WTC11 (cell line): ENCODE measurements at regions not wholly inside any gene's neighbourhood (a gene's known extent, or its start where the extent isn't known, plus 50 kb on each side); places are given as distances from the start of the nearest gene placed in this dataset.
"Not testable (repeated sequence)": the region's sequence is repeated elsewhere in the genome, so short reads cannot be mapped to it uniquely, and the experiment has no call there.

ENCODE experiments used
- ATAC-seq: fragments of 200-7000 bp; cut with Tn5 transposase; 2 replicates; pipeline ENCODE4 v1.10.0; 2021; ENCODE audit warnings: mild to moderate bottlenecking, moderate library complexity
- CTCF ChIA-PET: fragments of 300-600 bp; sonication (Branson Sonifier 250); formaldehyde crosslinking; loops from one replicate; lab custom pipeline; 2021; ENCODE audit warnings: antibody characterized with exemption; lab: Charles Lee
- POLR2A ChIA-PET: fragments of 350-600 bp; sonication (Branson Sonifier 250); formaldehyde crosslinking; loops from one replicate; lab custom pipeline; 2021; ENCODE audit warnings: antibody characterized with exemption; lab: Charles Lee
- DNase-seq: peaks from one replicate; pipeline ENCODE4 v3.0.0; 2021; ENCODE audit warnings: low spot score
- H3K27ac Mint-ChIP-seq: 2 replicates; pipeline ENCODE4 v1.8.0; 2021; ENCODE audit warnings: mixed read lengths
- H3K27me3 Mint-ChIP-seq: 2 replicates; pipeline ENCODE4 v1.8.0; 2021; ENCODE audit warnings: low read depth, mild to moderate bottlenecking, moderate library complexity, mixed read lengths
- H3K36me3 Mint-ChIP-seq: 2 replicates; pipeline ENCODE4 v1.8.0; 2021; ENCODE audit warnings: mixed read lengths
- H3K4me1 Mint-ChIP-seq: 2 replicates; pipeline ENCODE4 v1.8.0; 2022; ENCODE audit warnings: mixed read lengths
- H3K4me3 Mint-ChIP-seq: 2 replicates; pipeline ENCODE4 v1.8.0; 2021; ENCODE audit warnings: mild to moderate bottlenecking, moderate library complexity, mixed read lengths
- H3K9me3 Mint-ChIP-seq: 2 replicates; pipeline ENCODE4 v1.8.0; 2021; ENCODE audit warnings: mixed read lengths
- CBFB ChIP-seq: sonication (generic); formaldehyde crosslinking; IDR thresholded peaks from 2 replicates; pipeline ENCODE4 v1.8.1; 2022; ENCODE audit warnings: mild to moderate bottlenecking, low read depth, missing genetic modification reagents
- ESRRA ChIP-seq: sonication (generic); formaldehyde crosslinking; IDR thresholded peaks from 2 replicates; pipeline ENCODE4 v1.8.1; 2022; ENCODE audit warnings: mild to moderate bottlenecking, missing genetic modification reagents, borderline replicate concordance
- ETV6 ChIP-seq: sonication (generic); formaldehyde crosslinking; IDR thresholded peaks from 2 replicates; pipeline ENCODE4 v1.8.1; 2022; ENCODE audit warnings: mild to moderate bottlenecking, missing genetic modification reagents
- FOXK1 ChIP-seq: sonication (generic); formaldehyde crosslinking; IDR thresholded peaks from 2 replicates; pipeline ENCODE4 v1.8.0; 2022; ENCODE audit warnings: mild to moderate bottlenecking, moderate library complexity, missing genetic modification reagents
- GRHL2 ChIP-seq: fragments of 250-450 bp; sonication (Bioruptor Pico); IDR thresholded peaks from 2 replicates; pipeline ENCODE4 v1.8.0; 2022; ENCODE audit warnings: mild to moderate bottlenecking, moderate library complexity; ENCODE audit not compliant: insufficient replicate concordance, severe bottlenecking
- GTF2I ChIP-seq: fragments of 250-450 bp; sonication (Bioruptor Pico); conservative IDR thresholded peaks from 2 replicates; pipeline ENCODE4 v1.4.0; 2021; ENCODE audit warnings: mild to moderate bottlenecking
- HMGA2 ChIP-seq: fragments of 250-450 bp; sonication (Bioruptor Pico); IDR thresholded peaks from 2 replicates; pipeline ENCODE4 v1.4.0; 2021; ENCODE audit warnings: mild to moderate bottlenecking, moderate library complexity
- MYBL2 ChIP-seq: sonication (generic); formaldehyde crosslinking; IDR thresholded peaks from 2 replicates; pipeline ENCODE4 v1.8.1; 2023; ENCODE audit warnings: mild to moderate bottlenecking, moderate library complexity, missing genetic modification reagents
- RELA ChIP-seq: sonication (generic); formaldehyde crosslinking; IDR thresholded peaks from 2 replicates; pipeline ENCODE4 v1.8.1; 2022; ENCODE audit warnings: missing genetic modification reagents, mild to moderate bottlenecking, borderline replicate concordance
- SMAD4 ChIP-seq: sonication (generic); formaldehyde crosslinking; IDR thresholded peaks from 2 replicates; pipeline ENCODE4 v1.8.0; 2022; ENCODE audit warnings: mild to moderate bottlenecking, missing genetic modification reagents
- ZNF138 ChIP-seq: sonication (generic); formaldehyde crosslinking; conservative IDR thresholded peaks from 2 replicates; pipeline ENCODE4 v1.8.1; 2022; ENCODE audit warnings: mild to moderate bottlenecking, moderate library complexity, missing genetic modification reagents
- ZNF416 ChIP-seq: fragments of 250-450 bp; sonication (Bioruptor Pico); IDR thresholded peaks from 2 replicates; pipeline ENCODE4 v1.9.0; 2021; ENCODE audit warnings: mild to moderate bottlenecking, inconsistent platforms
- TF ChIP-seq, protein P1 (sequence below): sonication (generic); formaldehyde crosslinking; IDR thresholded peaks from 2 replicates; pipeline ENCODE4 v1.8.0; 2022; ENCODE audit warnings: mild to moderate bottlenecking, missing genetic modification reagents
- TF ChIP-seq, protein P2 (sequence below): sonication (generic); formaldehyde crosslinking; IDR thresholded peaks from 2 replicates; pipeline ENCODE4 v1.8.1; 2022; ENCODE audit warnings: low read depth, mild to moderate bottlenecking, moderate library complexity, missing genetic modification reagents, borderline replicate concordance
- TF ChIP-seq, protein P3 (sequence below): sonication (generic); formaldehyde crosslinking; IDR thresholded peaks from 2 replicates; pipeline ENCODE4 v1.8.1; 2022; ENCODE audit warnings: mild to moderate bottlenecking, missing genetic modification reagents, moderate library complexity, borderline replicate concordance
- TF ChIP-seq, protein P4 (sequence below): sonication (generic); formaldehyde crosslinking; IDR thresholded peaks from 2 replicates; pipeline ENCODE4 v1.8.1; 2023; ENCODE audit warnings: mild to moderate bottlenecking, moderate library complexity, missing genetic modification reagents
- TF ChIP-seq, protein P5 (sequence below): fragments of 200-600 bp; IDR thresholded peaks from 2 replicates; pipeline ENCODE4 v1.8.0; 2022; ENCODE audit warnings: antibody characterized with exemption

DNA sequence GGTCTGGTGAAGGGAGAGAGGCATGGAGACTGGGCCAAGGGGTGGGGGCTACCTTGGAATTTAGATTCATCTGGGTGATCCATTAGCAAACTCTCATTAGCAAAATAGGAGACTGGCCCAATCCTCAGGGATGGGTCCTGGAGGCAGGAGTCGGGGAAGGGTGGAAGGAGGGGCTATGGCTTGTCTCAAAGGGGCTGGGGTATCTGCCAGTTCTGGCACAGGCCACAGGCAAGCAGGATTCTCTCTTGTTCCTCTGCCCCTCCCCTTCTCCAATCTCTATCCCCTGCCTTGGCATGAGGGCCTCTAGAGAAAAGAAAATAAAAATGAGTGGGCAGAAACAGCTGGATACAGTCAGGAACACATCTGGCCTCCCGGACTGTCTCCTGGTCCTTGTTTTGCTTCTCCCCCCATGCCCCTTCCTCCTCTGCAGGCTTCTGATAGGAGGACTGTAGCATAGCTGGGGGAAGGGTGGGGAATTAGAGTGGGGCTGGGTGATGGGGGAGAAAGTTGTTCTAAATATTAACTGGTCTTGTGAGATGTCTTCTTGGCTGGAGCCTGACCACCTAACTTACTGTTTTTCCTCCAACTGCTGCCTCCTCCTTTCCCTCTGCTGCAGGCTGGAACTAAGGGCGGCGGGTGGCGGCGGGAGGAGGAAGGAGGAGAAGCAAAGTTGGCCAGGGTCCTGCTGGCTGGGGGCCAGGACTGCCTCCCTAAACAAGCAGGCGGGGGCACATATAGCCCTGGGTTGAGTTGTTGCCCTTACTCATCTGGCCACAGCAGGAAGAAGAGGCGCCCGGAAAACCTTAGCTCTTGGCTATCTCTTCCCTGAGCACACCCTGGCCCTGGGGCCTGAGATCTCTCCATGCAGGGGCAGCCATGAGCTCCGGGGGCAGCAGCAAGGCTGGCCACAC lies 53.3 kb upstream of the LAS1L start:
- no peaks in the 10 kb centered on the region for H3K36me3 Mint-ChIP-seq
- ATAC-seq (peak; percentile 50), DNase-seq (no peak)
- TF ChIP-seq GTF2I (CRISPR knock-in tag), result no peak
- TF ChIP-seq ESRRA, result no peak
- TF ChIP-seq RELA (CRISPR knock-in tag), result no peak
- TF ChIP-seq ZNF138 (CRISPR knock-in tag), result no peak
- TF ChIP-seq ETV6 (CRISPR knock-in tag), result no peak
- TF ChIP-seq, protein P1, sequence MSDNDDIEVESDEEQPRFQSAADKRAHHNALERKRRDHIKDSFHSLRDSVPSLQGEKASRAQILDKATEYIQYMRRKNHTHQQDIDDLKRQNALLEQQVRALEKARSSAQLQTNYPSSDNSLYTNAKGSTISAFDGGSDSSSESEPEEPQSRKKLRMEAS (CRISPR knock-in tag), result no peak
- no peak for TF ChIP-seq GRHL2 (CRISPR knock-in tag)
- ChIA-PET CTCF (no interaction called here), POLR2A (no interaction called here)
- no peaks in the 10 kb centered on the region for H3K27me3 Mint-ChIP-seq
- no peak overlapping the region for H3K4me3 Mint-ChIP-seq
- peaks cover 9% of the 10 kb centered on the region for H3K4me1 Mint-ChIP-seq
- H3K9me3 Mint-ChIP-seq, result no peaks in the 10 kb centered on the region
- H3K27ac Mint-ChIP-seq, result no peak overlapping the region; the same call in 1 of the 2 replicates

DNA sequence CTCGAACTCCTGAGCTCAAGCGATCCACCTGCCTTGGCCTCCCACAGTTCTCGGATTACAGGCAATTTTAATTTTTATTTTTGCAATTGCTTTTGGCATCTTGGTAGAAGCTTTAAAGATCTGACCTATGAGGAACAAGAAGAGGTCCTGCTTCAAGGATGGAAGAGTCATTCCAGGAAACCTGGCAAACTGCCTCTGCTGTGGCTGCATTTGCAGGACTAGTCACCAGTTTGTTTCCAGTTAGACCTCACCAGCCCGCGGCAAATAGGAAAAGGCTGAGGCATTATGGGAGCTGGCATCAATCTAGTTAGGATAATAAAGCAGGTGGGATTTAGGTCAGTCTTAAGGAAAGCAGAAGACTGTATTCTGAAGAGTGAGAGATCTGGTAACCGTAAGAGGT lies 51.9 kb upstream of the LAS1L start:
- H3K4me3 Mint-ChIP-seq, result no peak overlapping the region
- peaks cover 21% of the 10 kb centered on the region for H3K4me1 Mint-ChIP-seq
- H3K27ac Mint-ChIP-seq, result no peak overlapping the region
- no peaks in the 10 kb centered on the region for H3K27me3 Mint-ChIP-seq
- ChIA-PET POLR2A (no interaction called here), CTCF (no interaction called here)
- no peak for ATAC-seq
- no peaks in the 10 kb centered on the region for H3K36me3 Mint-ChIP-seq
- DNase-seq, result no peak
- H3K9me3 Mint-ChIP-seq, result no peaks in the 10 kb centered on the region
- no peak for TF ChIP-seq ZNF416
- no peak for TF ChIP-seq ZNF138 (CRISPR knock-in tag)
- TF ChIP-seq, protein P1 (CRISPR knock-in tag), result no peak
- TF ChIP-seq FOXK1 (CRISPR knock-in tag), result no peak
- TF ChIP-seq, protein P2, sequence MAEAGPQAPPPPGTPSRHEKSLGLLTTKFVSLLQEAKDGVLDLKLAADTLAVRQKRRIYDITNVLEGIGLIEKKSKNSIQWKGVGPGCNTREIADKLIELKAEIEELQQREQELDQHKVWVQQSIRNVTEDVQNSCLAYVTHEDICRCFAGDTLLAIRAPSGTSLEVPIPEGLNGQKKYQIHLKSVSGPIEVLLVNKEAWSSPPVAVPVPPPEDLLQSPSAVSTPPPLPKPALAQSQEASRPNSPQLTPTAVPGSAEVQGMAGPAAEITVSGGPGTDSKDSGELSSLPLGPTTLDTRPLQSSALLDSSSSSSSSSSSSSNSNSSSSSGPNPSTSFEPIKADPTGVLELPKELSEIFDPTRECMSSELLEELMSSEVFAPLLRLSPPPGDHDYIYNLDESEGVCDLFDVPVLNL (CRISPR knock-in tag), result no peak
- TF ChIP-seq, protein P3, sequence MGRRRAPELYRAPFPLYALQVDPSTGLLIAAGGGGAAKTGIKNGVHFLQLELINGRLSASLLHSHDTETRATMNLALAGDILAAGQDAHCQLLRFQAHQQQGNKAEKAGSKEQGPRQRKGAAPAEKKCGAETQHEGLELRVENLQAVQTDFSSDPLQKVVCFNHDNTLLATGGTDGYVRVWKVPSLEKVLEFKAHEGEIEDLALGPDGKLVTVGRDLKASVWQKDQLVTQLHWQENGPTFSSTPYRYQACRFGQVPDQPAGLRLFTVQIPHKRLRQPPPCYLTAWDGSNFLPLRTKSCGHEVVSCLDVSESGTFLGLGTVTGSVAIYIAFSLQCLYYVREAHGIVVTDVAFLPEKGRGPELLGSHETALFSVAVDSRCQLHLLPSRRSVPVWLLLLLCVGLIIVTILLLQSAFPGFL (CRISPR knock-in tag), result no peak
- TF ChIP-seq SMAD4, result no peak
- no peak for TF ChIP-seq MYBL2 (CRISPR knock-in tag)
- TF ChIP-seq, protein P4, sequence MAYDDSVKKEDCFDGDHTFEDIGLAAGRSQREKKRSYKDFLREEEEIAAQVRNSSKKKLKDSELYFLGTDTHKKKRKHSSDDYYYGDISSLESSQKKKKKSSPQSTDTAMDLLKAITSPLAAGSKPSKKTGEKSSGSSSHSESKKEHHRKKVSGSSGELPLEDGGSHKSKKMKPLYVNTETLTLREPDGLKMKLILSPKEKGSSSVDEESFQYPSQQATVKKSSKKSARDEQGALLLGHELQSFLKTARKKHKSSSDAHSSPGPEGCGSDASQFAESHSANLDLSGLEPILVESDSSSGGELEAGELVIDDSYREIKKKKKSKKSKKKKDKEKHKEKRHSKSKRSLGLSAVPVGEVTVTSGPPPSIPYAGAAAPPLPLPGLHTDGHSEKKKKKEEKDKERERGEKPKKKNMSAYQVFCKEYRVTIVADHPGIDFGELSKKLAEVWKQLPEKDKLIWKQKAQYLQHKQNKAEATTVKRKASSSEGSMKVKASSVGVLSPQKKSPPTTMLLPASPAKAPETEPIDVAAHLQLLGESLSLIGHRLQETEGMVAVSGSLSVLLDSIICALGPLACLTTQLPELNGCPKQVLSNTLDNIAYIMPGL (CRISPR knock-in tag), result no peak
- TF ChIP-seq HMGA2, result no peak
- TF ChIP-seq, protein P5, sequence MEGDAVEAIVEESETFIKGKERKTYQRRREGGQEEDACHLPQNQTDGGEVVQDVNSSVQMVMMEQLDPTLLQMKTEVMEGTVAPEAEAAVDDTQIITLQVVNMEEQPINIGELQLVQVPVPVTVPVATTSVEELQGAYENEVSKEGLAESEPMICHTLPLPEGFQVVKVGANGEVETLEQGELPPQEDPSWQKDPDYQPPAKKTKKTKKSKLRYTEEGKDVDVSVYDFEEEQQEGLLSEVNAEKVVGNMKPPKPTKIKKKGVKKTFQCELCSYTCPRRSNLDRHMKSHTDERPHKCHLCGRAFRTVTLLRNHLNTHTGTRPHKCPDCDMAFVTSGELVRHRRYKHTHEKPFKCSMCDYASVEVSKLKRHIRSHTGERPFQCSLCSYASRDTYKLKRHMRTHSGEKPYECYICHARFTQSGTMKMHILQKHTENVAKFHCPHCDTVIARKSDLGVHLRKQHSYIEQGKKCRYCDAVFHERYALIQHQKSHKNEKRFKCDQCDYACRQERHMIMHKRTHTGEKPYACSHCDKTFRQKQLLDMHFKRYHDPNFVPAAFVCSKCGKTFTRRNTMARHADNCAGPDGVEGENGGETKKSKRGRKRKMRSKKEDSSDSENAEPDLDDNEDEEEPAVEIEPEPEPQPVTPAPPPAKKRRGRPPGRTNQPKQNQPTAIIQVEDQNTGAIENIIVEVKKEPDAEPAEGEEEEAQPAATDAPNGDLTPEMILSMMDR, result no peak
- TF ChIP-seq CBFB, result no peak
- TF ChIP-seq GRHL2 (CRISPR knock-in tag), result no peak
- TF ChIP-seq, all 79 proteins: peak for 0

DNA sequence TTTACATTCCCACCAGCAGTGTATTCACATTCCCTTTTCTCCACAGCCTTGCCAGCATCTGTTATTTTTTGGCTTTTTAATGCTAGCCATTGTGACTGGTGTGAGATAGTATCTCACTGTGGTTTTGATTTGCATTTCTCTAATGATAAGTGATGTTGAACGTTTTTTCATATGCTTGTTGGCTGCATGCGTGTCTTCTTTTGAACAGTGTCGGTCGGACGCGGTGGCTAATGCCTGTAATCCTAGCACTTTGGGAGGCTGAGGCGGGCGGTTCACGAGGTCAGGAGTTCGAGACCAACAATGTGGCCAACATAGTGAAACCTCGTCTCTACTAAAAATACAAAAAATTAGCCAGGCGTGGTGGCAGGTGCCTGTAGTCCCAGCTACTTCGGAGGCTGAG lies 50.6 kb upstream of the LAS1L start:
- H3K27ac Mint-ChIP-seq, H3K9me3 Mint-ChIP-seq, CTCF ChIA-PET, H3K27me3 Mint-ChIP-seq, H3K36me3 Mint-ChIP-seq, DNase-seq, ATAC-seq, H3K4me3 Mint-ChIP-seq, POLR2A ChIA-PET: not testable (repeated sequence)
- peaks cover 22% of the 10 kb centered on the region for H3K4me1 Mint-ChIP-seq
